Activated CD8-positive, alpha-beta memory T cell treated with anti-CD3 and anti-CD28 coated beads, Interleukin-2, amount 50 U/mL, for 24 hours (primary cell): ENCODE measurements at regions not wholly inside any gene's neighbourhood (a gene's known extent, or its start where the extent isn't known, plus 50 kb on each side); places are given as distances from the start of the nearest gene placed in this dataset.
"Not testable (repeated sequence)": the region's sequence is repeated elsewhere in the genome, so short reads cannot be mapped to it uniquely, and the experiment has no call there.

Experiments
- DNase-seq: peaks from one replicate; pipeline ENCODE4 v3.0.0-alpha.2; 2020; ENCODE audit errors: extremely low read depth

- no peak for DNase-seq
Observed at GRCh38 chr5:128796506-128796905, 168.8 kb upstream of the SLC27A6 start.

GRCh38 chr5:128798871-128799270 lies 166.4 kb upstream of the SLC27A6 start:
- no peak for DNase-seq

- DNase-seq: no peak
Observed at GRCh38 chr5:128799945-128800344, 165.3 kb upstream of the SLC27A6 start.

- no peak for DNase-seq
Observed at GRCh38 chr5:128800377-128800776, 164.9 kb upstream of the SLC27A6 start.

GRCh38 chr5:128813317-128814070 lies 151.8 kb upstream of the SLC27A6 start:
- DNase-seq: no peak

GRCh38 chr5:128815201-128815600 lies 150.1 kb upstream of the SLC27A6 start:
- no peak for DNase-seq

- no peak for DNase-seq
Observed at GRCh38 chr5:128825826-128826225, 139.5 kb upstream of the SLC27A6 start.

- DNase-seq: no peak
Observed at GRCh38 chr5:128826275-128826674, 139.0 kb upstream of the SLC27A6 start.

- no peak for DNase-seq
Observed at GRCh38 chr5:128836571-128836970, 128.7 kb upstream of the SLC27A6 start.

- no peak for DNase-seq
Observed at GRCh38 chr5:128838623-128839022, 126.7 kb upstream of the SLC27A6 start.

- DNase-seq: no peak
Observed at GRCh38 chr5:128842241-128842640, 123.0 kb upstream of the SLC27A6 start.

- no peak for DNase-seq
Observed at GRCh38 chr5:128844354-128844923, 120.8 kb upstream of the SLC27A6 start.

GRCh38 chr5:128850049-128850448 lies 115.2 kb upstream of the SLC27A6 start:
- DNase-seq: no peak

GRCh38 chr5:128854931-128855330 lies 110.4 kb upstream of the SLC27A6 start:
- no peak for DNase-seq

- DNase-seq: no peak
Observed at GRCh38 chr5:128857076-128857677, 108.1 kb upstream of the SLC27A6 start.

GRCh38 chr5:128858995-128859394 lies 106.3 kb upstream of the SLC27A6 start:
- no peak for DNase-seq

- DNase-seq: not testable (repeated sequence)
Observed at GRCh38 chr5:128861155-128861554, 104.1 kb upstream of the SLC27A6 start.

GRCh38 chr5:128869970-128870369 lies 95.3 kb upstream of the SLC27A6 start:
- DNase-seq: no peak

GRCh38 chr5:128870373-128870772 lies 94.9 kb upstream of the SLC27A6 start:
- no peak for DNase-seq

- DNase-seq: no peak
Observed at GRCh38 chr5:128870923-128871322, 94.4 kb upstream of the SLC27A6 start.

- no peak for DNase-seq
Observed at GRCh38 chr5:128876569-128877382, 88.5 kb upstream of the SLC27A6 start.

GRCh38 chr5:128877476-128877875 lies 87.8 kb upstream of the SLC27A6 start:
- no peak for DNase-seq
